HEK293 (cell line): ENCODE measurements at regions not wholly inside any gene's neighbourhood (a gene's known extent, or its start where the extent isn't known, plus 50 kb on each side); places are given as distances from the start of the nearest gene placed in this dataset.

ENCODE experiments used
- CTCF ChIA-PET: fragments of 350-600 bp; formaldehyde crosslinking; extraction: SDS; loops from one replicate; lab custom pipeline; 2021; ENCODE audit warnings: antibody characterized with exemption; lab: Yijun Ruan, JAX
- POLR2A ChIA-PET: fragments of 300-600 bp; formaldehyde crosslinking; extraction: SDS; loops from one replicate; lab custom pipeline; 2020; ENCODE audit warnings: antibody characterized with exemption, inconsistent platforms; lab: Yijun Ruan, JAX
- H3K27ac ChIP-seq: fragments of 200-500 bp; sonication (Bioruptor generic); 2 replicates; pipeline ENCODE4 v1.5.1; 2014; ENCODE audit warnings: low read depth, low read length, control low read depth, inconsistent platforms; ENCODE audit errors: extremely low read depth
- H3K36me3 ChIP-seq, 2 experiments: fragments of 200-500 bp in 1 of 2; sonication (Bioruptor generic) in 1 of 2; 1 replicate in 1 of 2; 2 replicates in 1 of 2; pipeline ENCODE4 v1.5.1; 2014 to 2017; ENCODE audit warnings: inconsistent platforms in 2 of 2, low read length in 2 of 2; ENCODE audit not compliant: control insufficient read depth in 2 of 2, insufficient read depth in 1 of 2
- H3K4me1 ChIP-seq: fragments of 200-500 bp; sonication (Bioruptor generic); 2 replicates; pipeline ENCODE4 v1.5.1; 2014; ENCODE audit warnings: mild to moderate bottlenecking, low read length, inconsistent platforms; ENCODE audit not compliant: control insufficient read depth, insufficient read depth
- H3K4me3 ChIP-seq: 2 replicates; pipeline ENCODE4 v1.5.1; 2011; ENCODE audit warnings: low read depth, mild to moderate bottlenecking, control low read depth, low read length, moderate library complexity
- H3K9me3 ChIP-seq: fragments of 200-500 bp; sonication (Bioruptor generic); 2 replicates; pipeline ENCODE4 v1.5.1; 2014; ENCODE audit warnings: low read depth, low read length, inconsistent platforms; ENCODE audit not compliant: control insufficient read depth, insufficient read depth
- CTCF ChIP-seq: fragments of 450-650 bp; formaldehyde crosslinking; IDR thresholded peaks from 2 replicates; pipeline ENCODE4 v1.5.1; 2016; ENCODE audit warnings: missing biosample characterization, missing genetic modification characterization
- ZBTB1 ChIP-seq: fragments of 450-650 bp; formaldehyde crosslinking; IDR thresholded peaks from 2 replicates; pipeline ENCODE4 v1.5.1; 2016; ENCODE audit warnings: missing biosample characterization, missing genetic modification characterization
- ZBTB21 ChIP-seq: fragments of 450-650 bp; formaldehyde crosslinking; IDR thresholded peaks from 2 replicates; pipeline ENCODE4 v1.5.1; 2017; ENCODE audit warnings: missing biosample characterization, missing genetic modification characterization
- ZBTB7A ChIP-seq: fragments of 450-650 bp; formaldehyde crosslinking; IDR thresholded peaks from 2 replicates; pipeline ENCODE4 v1.5.1; 2016; ENCODE audit warnings: low read depth, missing biosample characterization, missing genetic modification characterization
- ZEB2 ChIP-seq: fragments of 450-650 bp; formaldehyde crosslinking; IDR thresholded peaks from 2 replicates; pipeline ENCODE4 v1.5.1; 2016; ENCODE audit warnings: missing biosample characterization, missing genetic modification characterization
- ZNF148 ChIP-seq: fragments of 450-650 bp; formaldehyde crosslinking; IDR thresholded peaks from 2 replicates; pipeline ENCODE4 v1.5.0; 2017; ENCODE audit warnings: missing biosample characterization, missing genetic modification characterization, borderline replicate concordance
- ZNF2 ChIP-seq: fragments of 450-650 bp; formaldehyde crosslinking; IDR thresholded peaks from 2 replicates; pipeline ENCODE4 v1.5.1; 2016; ENCODE audit warnings: missing biosample characterization, missing genetic modification characterization
- ZNF26 ChIP-seq: fragments of 450-650 bp; formaldehyde crosslinking; IDR thresholded peaks from 2 replicates; pipeline ENCODE4 v1.5.1; 2016; ENCODE audit warnings: missing biosample characterization, missing genetic modification characterization
- ZNF423 ChIP-seq: fragments of 450-650 bp; formaldehyde crosslinking; IDR thresholded peaks from 2 replicates; pipeline ENCODE4 v1.5.1; 2016; ENCODE audit warnings: missing biosample characterization, missing genetic modification characterization
- ZNF426 ChIP-seq: fragments of 450-650 bp; formaldehyde crosslinking; IDR thresholded peaks from 2 replicates; pipeline ENCODE4 v1.5.1; 2017; ENCODE audit warnings: missing biosample characterization, missing genetic modification characterization, mild to moderate bottlenecking, inconsistent platforms, moderate library complexity
- ZNF501 ChIP-seq: fragments of 450-650 bp; formaldehyde crosslinking; IDR thresholded peaks from 2 replicates; pipeline ENCODE4 v1.5.1; 2016; ENCODE audit warnings: missing biosample characterization, missing genetic modification characterization
- ZNF621 ChIP-seq: fragments of 450-650 bp; formaldehyde crosslinking; IDR thresholded peaks from 2 replicates; pipeline ENCODE4 v1.5.1; 2017; ENCODE audit warnings: missing biosample characterization, missing genetic modification characterization
- ZNF701 ChIP-seq: fragments of 450-650 bp; formaldehyde crosslinking; IDR thresholded peaks from 2 replicates; pipeline ENCODE4 v1.5.1; 2016; ENCODE audit warnings: missing biosample characterization, missing genetic modification characterization
- ZNF704 ChIP-seq: fragments of 450-650 bp; formaldehyde crosslinking; IDR thresholded peaks from 2 replicates; pipeline ENCODE4 v1.5.1; 2016; ENCODE audit warnings: missing biosample characterization, missing genetic modification characterization
- ZSCAN23 ChIP-seq: fragments of 450-650 bp; formaldehyde crosslinking; IDR thresholded peaks from 2 replicates; pipeline ENCODE4 v1.5.1; 2016; ENCODE audit warnings: missing biosample characterization, missing genetic modification characterization
- ZSCAN30 ChIP-seq: fragments of 450-650 bp; IDR thresholded peaks from 2 replicates; pipeline ENCODE4 v1.5.1; 2018; ENCODE audit warnings: missing biosample characterization, mild to moderate bottlenecking, missing genetic modification characterization, moderate library complexity

- TF ChIP-seq ZNF148 (tag by site-specific recombination) = no peak
- TF ChIP-seq ZSCAN30 (tag by site-specific recombination) = no peak
- TF ChIP-seq ZEB2 (tag by site-specific recombination) = no peak
- TF ChIP-seq ZSCAN23 = no peak
Measured at GRCh38 chr9:79111653-79112052, 460.1 kb upstream of the TLE4 start (continued).

GRCh38 chr9:79115176-79115575, 456.6 kb upstream of the TLE4 start:
- no peak for TF ChIP-seq ZNF704
- TF ChIP-seq ZBTB1 (tag by site-specific recombination) = no peak
- no peak for TF ChIP-seq ZNF423
- TF ChIP-seq ZEB2 (tag by site-specific recombination) = no peak
- TF ChIP-seq ZNF26 = no peak
- no peak for TF ChIP-seq ZNF621 (tag by site-specific recombination)
- TF ChIP-seq ZNF2 (tag by site-specific recombination) = no peak
- no peak for TF ChIP-seq ZNF701
- Histone ChIP-seq H3K9me3 (no peaks in the 10 kb centered on the region), H3K4me3 (no peak overlapping the region), H3K36me3 (no peaks in the 10 kb centered on the region), H3K4me1 (no peaks in the 10 kb centered on the region), H3K27ac (no peak overlapping the region)
- POLR2A ChIA-PET = no interaction called here
- CTCF ChIA-PET = interaction anchor here (1.2 kb wide), 1 partner anchor 14 kb away, joined by 3 read pairs; no protein-coding TSS in a partner anchor

- Histone ChIP-seq H3K4me3 (no peak overlapping the region), H3K36me3 (no peaks in the 10 kb centered on the region), H3K27ac (no peak overlapping the region), H3K4me1 (no peaks in the 10 kb centered on the region), H3K9me3 (no peaks in the 10 kb centered on the region)
- TF ChIP-seq ZBTB21 (tag by site-specific recombination) (no peak), ZBTB7A (tag by site-specific recombination) (no peak), ZNF501 (no peak), CTCF (0 out of 2 replicates have a peak, but pooled peaks have one; percentile 9), ZNF426 (no peak)
- ChIA-PET CTCF (no interaction called here), POLR2A (no interaction called here)
Measured at GRCh38 chr9:79116041-79116440, 455.7 kb upstream of the TLE4 start.
